Vagina (tissue), 2 donors: ENCODE measurements at regions not wholly inside any gene's neighbourhood (a gene's known extent, or its start where the extent isn't known, plus 50 kb on each side); places are given as distances from the start of the nearest gene placed in this dataset.

ENCODE experiments used
- POLR2A ChIP-seq, 2 donors: fragments of 450-650 bp; IDR thresholded peaks; one replicate each; pipeline ENCODE4 v1.6.1; 2017; ENCODE audit warnings: antibody characterized with exemption in 2 of 2, mild to moderate bottlenecking in 2 of 2, moderate library complexity in 2 of 2
- POLR2AphosphoS5 ChIP-seq, 2 donors: sonication (generic); formaldehyde crosslinking; IDR thresholded peaks; one replicate each; pipeline ENCODE4 v1.9.0; 2017; ENCODE audit warnings: antibody characterized with exemption in 2 of 2, mild to moderate bottlenecking in 2 of 2, low read depth in 1 of 2; ENCODE audit not compliant: insufficient read depth in 1 of 2
- TF ChIP-seq, protein P1 (sequence below), 3 experiments: fragments of 450-650 bp in 2 of 3; fragments of 200-600 bp in 1 of 3; sonication (generic) in 1 of 3; IDR thresholded peaks; one replicate each; pipeline ENCODE4 v1.5.1; 2017 to 2019; ENCODE audit warnings: antibody characterized with exemption in 3 of 3, mild to moderate bottlenecking in 2 of 3, moderate library complexity in 2 of 3

DNA sequence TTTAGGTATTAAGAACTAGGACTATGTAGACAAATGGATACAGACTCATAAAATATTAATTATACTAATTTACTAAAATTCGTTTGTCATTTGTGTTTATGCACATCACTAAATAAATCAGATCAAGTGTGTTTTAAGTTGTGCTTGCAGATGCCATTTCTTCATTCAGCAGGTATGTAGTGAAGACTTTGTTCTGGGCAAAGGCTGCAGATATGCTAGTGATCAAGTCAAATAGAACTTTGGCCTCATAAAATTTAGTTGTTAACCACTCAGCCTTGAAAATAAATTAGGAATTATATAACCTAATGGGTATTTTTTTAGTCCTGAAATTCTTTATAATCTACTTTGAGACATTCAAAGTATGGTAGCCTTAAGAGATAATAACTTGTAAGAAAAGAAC, 80.4 kb upstream of the TRPC4 start:
- TF ChIP-seq, protein P1, sequence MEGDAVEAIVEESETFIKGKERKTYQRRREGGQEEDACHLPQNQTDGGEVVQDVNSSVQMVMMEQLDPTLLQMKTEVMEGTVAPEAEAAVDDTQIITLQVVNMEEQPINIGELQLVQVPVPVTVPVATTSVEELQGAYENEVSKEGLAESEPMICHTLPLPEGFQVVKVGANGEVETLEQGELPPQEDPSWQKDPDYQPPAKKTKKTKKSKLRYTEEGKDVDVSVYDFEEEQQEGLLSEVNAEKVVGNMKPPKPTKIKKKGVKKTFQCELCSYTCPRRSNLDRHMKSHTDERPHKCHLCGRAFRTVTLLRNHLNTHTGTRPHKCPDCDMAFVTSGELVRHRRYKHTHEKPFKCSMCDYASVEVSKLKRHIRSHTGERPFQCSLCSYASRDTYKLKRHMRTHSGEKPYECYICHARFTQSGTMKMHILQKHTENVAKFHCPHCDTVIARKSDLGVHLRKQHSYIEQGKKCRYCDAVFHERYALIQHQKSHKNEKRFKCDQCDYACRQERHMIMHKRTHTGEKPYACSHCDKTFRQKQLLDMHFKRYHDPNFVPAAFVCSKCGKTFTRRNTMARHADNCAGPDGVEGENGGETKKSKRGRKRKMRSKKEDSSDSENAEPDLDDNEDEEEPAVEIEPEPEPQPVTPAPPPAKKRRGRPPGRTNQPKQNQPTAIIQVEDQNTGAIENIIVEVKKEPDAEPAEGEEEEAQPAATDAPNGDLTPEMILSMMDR (IDR thresholded peaks at IDR 0.05) = no peak
- TF ChIP-seq POLR2A (IDR thresholded peaks at IDR 0.05) (no peak), POLR2AphosphoS5 (IDR thresholded peaks at IDR 0.05; ENCODE audit: insufficient read depth in 1 of 2, low read depth in 1 of 2) (no peak)
